Right lobe of liver (tissue), 6 donors: ENCODE measurements at regions not wholly inside any gene's neighbourhood (a gene's known extent, or its start where the extent isn't known, plus 50 kb on each side); places are given as distances from the start of the nearest gene placed in this dataset.

Experiments used
- ATAC-seq, 4 donors: fragments of 200-7000 bp; cut with Tn5 transposase; one replicate each; pipeline ENCODE4 v1.9.1; 2020; ENCODE audit warnings: mild to moderate bottlenecking in 4 of 4, moderate library complexity in 4 of 4
- DNase-seq, 3 donors: peaks; one replicate each; pipeline ENCODE4 v3.0.0-alpha.2; 2020
- H3K27ac ChIP-seq, 3 donors: fragments of 200-600 bp; one replicate each; pipeline ENCODE4 v1.8.0; 2022
- H3K27me3 ChIP-seq, 2 donors: fragments of 200-600 bp; one replicate each; pipeline ENCODE4 v1.8.0; 2022
- H3K36me3 ChIP-seq, 4 donors: fragments of 200-600 bp; sonication (generic) in 1 of 4; one replicate each; pipeline versions ENCODE4 v1.5.1 to v1.8.0; 2017 to 2022; ENCODE audit warnings: control low read depth in 1 of 4
- H3K4me1 ChIP-seq, 4 donors: fragments of 200-600 bp; sonication (generic) in 1 of 4; one replicate each; pipeline versions ENCODE4 v1.5.1 to v1.8.0; 2017 to 2022; ENCODE audit warnings: control low read depth in 1 of 4
- H3K4me3 ChIP-seq, 3 donors: fragments of 200-600 bp; one replicate each; pipeline ENCODE4 v1.8.0; 2022
- H3K9me3 ChIP-seq, 4 donors: fragments of 200-600 bp; sonication (generic) in 1 of 4; one replicate each; pipeline versions ENCODE4 v1.5.1 to v1.8.0; 2017 to 2022; ENCODE audit warnings: control low read depth in 1 of 4
- CTCF ChIP-seq, 4 donors: fragments of 200-600 bp in 3 of 4; fragments of 450-650 bp in 1 of 4; IDR thresholded peaks; one replicate each; pipeline versions ENCODE4 v1.5.1 to v1.8.0; 2016 to 2022; ENCODE audit warnings: antibody characterized with exemption in 4 of 4, mild to moderate bottlenecking in 2 of 4
- POLR2A ChIP-seq: fragments of 450-650 bp; IDR thresholded peaks from one replicate; pipeline ENCODE4 v1.6.1; 2017; ENCODE audit warnings: antibody characterized with exemption, mild to moderate bottlenecking
- WGBS: methylation state at CpG from one replicate; pipeline ENCODE4 v1.1.6; 2018; ENCODE audit warnings: low coverage, low lambda C conversion rate; ENCODE audit not compliant: insufficient coverage; ENCODE audit errors: missing lambda C conversion rate; 5-methylcytosine and 5-hydroxymethylcytosine counted together
- intact Hi-C, 2 donors: fragments of 100-400 bp; cut with DNase I; formaldehyde crosslinking; loops; one replicate each; pipeline versions ENCODE4 v1.11.2 to v1.14.1; 2022
- donor health status: DM: no; HTN: yes; CAD: no.
- donor health status: DM: no; HTN: no; CAD: no.
- donor health status: DM: no; HTN: no; CAD: no.
- donor health status: DM: no; HTN: yes; CAD: no.
- donor health status: DM: no; HTN: yes; CAD: no.

GRCh38 chr2:67880291-67880761, 182.5 kb downstream of the C1D start:
- H3K27me3 ChIP-seq = no peaks in the 10 kb centered on the region
- 29% methylated on average over 4 of the region's 10 CpGs for WGBS
- TF ChIP-seq CTCF (IDR thresholded peaks at IDR 0.05) (no peak), POLR2A (no peak)
- intact Hi-C loops = no loop called here
- H3K4me1 ChIP-seq = no peaks in the 10 kb centered on the region
- H3K36me3 ChIP-seq = no peaks in the 10 kb centered on the region
- peak in 2 of 4 donors; percentile 24 to 45 for ATAC-seq
- H3K9me3 ChIP-seq = no peaks in the 10 kb centered on the region
- no peak overlapping the region for H3K27ac ChIP-seq
- DNase-seq = no peak
- no peak overlapping the region for H3K4me3 ChIP-seq

GRCh38 chr2:67881816-67882215, 181.0 kb downstream of the C1D start:
- no peak for DNase-seq
- Histone ChIP-seq H3K9me3 (no peaks in the 10 kb centered on the region), H3K4me1 (no peaks in the 10 kb centered on the region), H3K27me3 (no peaks in the 10 kb centered on the region), H3K27ac (no peak overlapping the region), H3K36me3 (no peaks in the 10 kb centered on the region), H3K4me3 (no peak overlapping the region)
- TF ChIP-seq POLR2A (no peak), CTCF (IDR thresholded peaks at IDR 0.05) (no peak)
- intact Hi-C loops = no loop called here
- ATAC-seq = no peak
- WGBS = 44% methylated on average over 4 of the region's 4 CpGs

- no peaks in the 10 kb centered on the region for H3K9me3 ChIP-seq
- H3K27ac ChIP-seq = no peak overlapping the region
- no peak for DNase-seq
- 43% methylated on average over 3 of the region's 3 CpGs for WGBS
- intact Hi-C loops = no loop called here
- TF ChIP-seq CTCF (IDR thresholded peaks at IDR 0.05) (no peak), POLR2A (no peak)
- H3K4me3 ChIP-seq = no peak overlapping the region
- H3K27me3 ChIP-seq = no peaks in the 10 kb centered on the region
- no peak for ATAC-seq
- no peaks in the 10 kb centered on the region for H3K4me1 ChIP-seq
- no peaks in the 10 kb centered on the region for H3K36me3 ChIP-seq
Observed at GRCh38 chr2:67883316-67884087, 179.3 kb downstream of the C1D start.

- H3K27ac ChIP-seq = no peak overlapping the region
- TF ChIP-seq CTCF (IDR thresholded peaks at IDR 0.05) (no peak), POLR2A (no peak)
- no peaks in the 10 kb centered on the region for H3K4me1 ChIP-seq
- no peaks in the 10 kb centered on the region for H3K27me3 ChIP-seq
- ATAC-seq (no peak), DNase-seq (no peak)
- no peaks in the 10 kb centered on the region for H3K9me3 ChIP-seq
- intact Hi-C loops = no loop called here
- H3K36me3 ChIP-seq = no peaks in the 10 kb centered on the region
- H3K4me3 ChIP-seq = no peak overlapping the region
Observed at GRCh38 chr2:67888351-67889005, 174.3 kb downstream of the C1D start.
